Liver (tissue), 8 donors: ENCODE measurements at regions not wholly inside any gene's neighbourhood (a gene's known extent, or its start where the extent isn't known, plus 50 kb on each side); places are given as distances from the start of the nearest gene placed in this dataset.

Experiments
- DNase-seq: peaks from one replicate; pipeline ENCODE4 v3.0.0-alpha.2; 2017; ENCODE audit warnings: low spot score
- H3K27ac ChIP-seq, 2 donors: one replicate each; pipeline ENCODE4 v1.7.0; 2013; ENCODE audit warnings: inconsistent platforms in 2 of 2, low read length in 2 of 2, control low read depth in 1 of 2, low read depth in 1 of 2, mild to moderate bottlenecking in 1 of 2
- H3K27me3 ChIP-seq, 4 donors: one replicate each; pipeline versions ENCODE4 v1.6.1 to v1.7.0; 2013; ENCODE audit warnings: low read length in 3 of 4, inconsistent platforms in 1 of 4, mild to moderate bottlenecking in 1 of 4, moderate library complexity in 1 of 4; ENCODE audit not compliant: control insufficient read depth in 4 of 4, insufficient read depth in 4 of 4
- H3K36me3 ChIP-seq, 4 donors: one replicate each; pipeline versions ENCODE4 v1.6.1 to v1.7.0; 2013; ENCODE audit warnings: low read length in 3 of 4, mild to moderate bottlenecking in 3 of 4, low read depth in 1 of 4, moderate library complexity in 1 of 4; ENCODE audit not compliant: control insufficient read depth in 4 of 4, insufficient read depth in 3 of 4
- H3K4me1 ChIP-seq, 4 donors: one replicate each; pipeline versions ENCODE4 v1.6.1 to v1.7.0; 2013; ENCODE audit warnings: low read length in 3 of 4, mild to moderate bottlenecking in 3 of 4, moderate library complexity in 1 of 4; ENCODE audit not compliant: control insufficient read depth in 4 of 4, insufficient read depth in 4 of 4
- H3K4me3 ChIP-seq, 3 donors: one replicate each; pipeline versions ENCODE4 v1.6.1 to v1.7.0; 2013; ENCODE audit warnings: low read length in 3 of 3, control low read depth in 1 of 3, low read depth in 1 of 3, mild to moderate bottlenecking in 1 of 3
- H3K9ac ChIP-seq, 2 donors: one replicate each; pipeline ENCODE4 v1.7.0; 2013; ENCODE audit warnings: low read length in 2 of 2, mild to moderate bottlenecking in 2 of 2, moderate library complexity in 2 of 2, control low read depth in 1 of 2, low read depth in 1 of 2
- H3K9me3 ChIP-seq, 4 donors: one replicate each; pipeline versions ENCODE4 v1.6.1 to v1.7.0; 2013; ENCODE audit warnings: low read length in 3 of 4; ENCODE audit not compliant: control insufficient read depth in 4 of 4
- EGR1 ChIP-seq, 2 donors: IDR thresholded peaks; 2 replicates each; pipeline ENCODE4 v1.6.1; 2016 to 2018; ENCODE audit warnings: antibody characterized with exemption in 2 of 2, low read depth in 2 of 2
- FOXA1 ChIP-seq: IDR thresholded peaks from 2 replicates; pipeline ENCODE4 v1.6.1; 2016; ENCODE audit warnings: antibody characterized with exemption
- FOXA2 ChIP-seq: IDR thresholded peaks from 2 replicates; pipeline ENCODE4 v1.6.1; 2016; ENCODE audit warnings: antibody characterized with exemption
- GABPA ChIP-seq, 2 donors: IDR thresholded peaks in 1 of 2; conservative IDR thresholded peaks in 1 of 2; 2 replicates each; pipeline ENCODE4 v1.6.1; 2016; ENCODE audit warnings: antibody characterized with exemption in 2 of 2, mild to moderate bottlenecking in 1 of 2, moderate library complexity in 1 of 2
- HNF4A ChIP-seq, 2 donors: conservative IDR thresholded peaks; 2 replicates each; pipeline ENCODE4 v1.6.1; 2016; ENCODE audit warnings: antibody characterized with exemption in 2 of 2, mild to moderate bottlenecking in 2 of 2
- HNF4G ChIP-seq: IDR thresholded peaks from 2 replicates; pipeline ENCODE4 v1.6.1; 2016; ENCODE audit warnings: antibody characterized with exemption
- JUND ChIP-seq, 2 donors: IDR thresholded peaks; 2 replicates each; pipeline ENCODE4 v1.6.1; 2016; ENCODE audit warnings: antibody characterized with exemption in 2 of 2
- NR2F2 ChIP-seq: IDR thresholded peaks from 2 replicates; pipeline ENCODE4 v1.6.1; 2016; ENCODE audit warnings: antibody characterized with exemption
- RAD21 ChIP-seq, 2 donors: IDR thresholded peaks; 2 replicates each; pipeline ENCODE4 v1.6.1; 2016; ENCODE audit warnings: antibody characterized with exemption in 2 of 2, mild to moderate bottlenecking in 2 of 2
- RXRA ChIP-seq, 2 donors: IDR thresholded peaks; 2 replicates each; pipeline ENCODE4 v1.6.1; 2017 to 2018; ENCODE audit warnings: antibody characterized with exemption in 2 of 2, mild to moderate bottlenecking in 1 of 2
- SP1 ChIP-seq: IDR thresholded peaks from 2 replicates; pipeline ENCODE4 v1.6.1; 2018; ENCODE audit warnings: antibody characterized with exemption, mild to moderate bottlenecking
- TAF1 ChIP-seq: conservative IDR thresholded peaks from 2 replicates; pipeline ENCODE4 v1.6.1; 2016; ENCODE audit warnings: antibody characterized with exemption, mild to moderate bottlenecking
- YY1 ChIP-seq: IDR thresholded peaks from 2 replicates; pipeline ENCODE4 v1.6.1; 2016; ENCODE audit warnings: antibody characterized with exemption, mild to moderate bottlenecking
- WGBS: extraction: QIAGEN DNeasy Blood & Tissue Kit; methylation state at CpG from one replicate; pipeline ENCODE4 v1.1.7; 2013; 5-methylcytosine and 5-hydroxymethylcytosine counted together
- TF ChIP-seq, protein P1 (sequence below): fragments of 150-350 bp; IDR thresholded peaks from 2 replicates; pipeline ENCODE4 v1.5.1; 2017; ENCODE audit warnings: improper control_type of control experiment, low read depth, low read length; ENCODE audit not compliant: missing input control
- TF ChIP-seq, protein P2 (sequence below): IDR thresholded peaks from 2 replicates; pipeline ENCODE4 v1.6.1; 2016; ENCODE audit warnings: antibody characterized with exemption
- TF ChIP-seq, protein P3 (sequence below): IDR thresholded peaks from 2 replicates; pipeline ENCODE4 v1.6.1; 2016; ENCODE audit warnings: antibody characterized with exemption
- TF ChIP-seq, protein P4 (sequence below): IDR thresholded peaks from 2 replicates; pipeline ENCODE4 v1.6.1; 2016; ENCODE audit warnings: antibody characterized with exemption, mild to moderate bottlenecking
- TF ChIP-seq, protein P5 (sequence below): IDR thresholded peaks from 2 replicates; pipeline ENCODE4 v1.6.1; 2016; ENCODE audit warnings: antibody characterized with exemption
- donor health status: healthy.
- donor health status: healthy.
- donor health status: healthy.
- donor health status: healthy.
- donor health status: healthy.

DNA sequence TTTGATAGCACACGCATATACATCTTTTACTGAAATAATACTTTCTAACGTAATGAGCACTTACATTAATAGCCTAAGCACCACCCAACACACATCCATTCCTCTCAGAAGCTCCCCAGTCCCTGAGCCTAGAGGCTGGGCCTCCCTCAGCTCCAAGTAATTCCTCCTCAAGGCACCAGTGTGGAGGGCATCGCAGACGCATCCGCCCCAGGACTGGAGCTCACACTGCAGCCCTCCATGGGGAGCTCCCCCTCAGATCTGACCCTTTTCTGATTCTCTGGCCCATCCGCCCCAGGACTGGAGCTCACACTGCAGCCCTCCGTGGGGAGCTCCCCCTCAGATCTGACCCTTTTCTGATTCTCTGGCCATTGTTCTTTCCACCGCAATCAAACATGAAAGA, 60.4 kb upstream of the SNTG2 start:
- peaks cover 0 to 6% (median 2%) of the 10 kb centered on the region in 4 donors for H3K27me3 ChIP-seq
- TF ChIP-seq, protein P1, sequence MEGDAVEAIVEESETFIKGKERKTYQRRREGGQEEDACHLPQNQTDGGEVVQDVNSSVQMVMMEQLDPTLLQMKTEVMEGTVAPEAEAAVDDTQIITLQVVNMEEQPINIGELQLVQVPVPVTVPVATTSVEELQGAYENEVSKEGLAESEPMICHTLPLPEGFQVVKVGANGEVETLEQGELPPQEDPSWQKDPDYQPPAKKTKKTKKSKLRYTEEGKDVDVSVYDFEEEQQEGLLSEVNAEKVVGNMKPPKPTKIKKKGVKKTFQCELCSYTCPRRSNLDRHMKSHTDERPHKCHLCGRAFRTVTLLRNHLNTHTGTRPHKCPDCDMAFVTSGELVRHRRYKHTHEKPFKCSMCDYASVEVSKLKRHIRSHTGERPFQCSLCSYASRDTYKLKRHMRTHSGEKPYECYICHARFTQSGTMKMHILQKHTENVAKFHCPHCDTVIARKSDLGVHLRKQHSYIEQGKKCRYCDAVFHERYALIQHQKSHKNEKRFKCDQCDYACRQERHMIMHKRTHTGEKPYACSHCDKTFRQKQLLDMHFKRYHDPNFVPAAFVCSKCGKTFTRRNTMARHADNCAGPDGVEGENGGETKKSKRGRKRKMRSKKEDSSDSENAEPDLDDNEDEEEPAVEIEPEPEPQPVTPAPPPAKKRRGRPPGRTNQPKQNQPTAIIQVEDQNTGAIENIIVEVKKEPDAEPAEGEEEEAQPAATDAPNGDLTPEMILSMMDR, result no peak
- TF ChIP-seq, protein P2, sequence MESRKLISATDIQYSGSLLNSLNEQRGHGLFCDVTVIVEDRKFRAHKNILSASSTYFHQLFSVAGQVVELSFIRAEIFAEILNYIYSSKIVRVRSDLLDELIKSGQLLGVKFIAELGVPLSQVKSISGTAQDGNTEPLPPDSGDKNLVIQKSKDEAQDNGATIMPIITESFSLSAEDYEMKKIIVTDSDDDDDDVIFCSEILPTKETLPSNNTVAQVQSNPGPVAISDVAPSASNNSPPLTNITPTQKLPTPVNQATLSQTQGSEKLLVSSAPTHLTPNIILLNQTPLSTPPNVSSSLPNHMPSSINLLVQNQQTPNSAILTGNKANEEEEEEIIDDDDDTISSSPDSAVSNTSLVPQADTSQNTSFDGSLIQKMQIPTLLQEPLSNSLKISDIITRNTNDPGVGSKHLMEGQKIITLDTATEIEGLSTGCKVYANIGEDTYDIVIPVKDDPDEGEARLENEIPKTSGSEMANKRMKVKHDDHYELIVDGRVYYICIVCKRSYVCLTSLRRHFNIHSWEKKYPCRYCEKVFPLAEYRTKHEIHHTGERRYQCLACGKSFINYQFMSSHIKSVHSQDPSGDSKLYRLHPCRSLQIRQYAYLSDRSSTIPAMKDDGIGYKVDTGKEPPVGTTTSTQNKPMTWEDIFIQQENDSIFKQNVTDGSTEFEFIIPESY, result no peak
- TF ChIP-seq, protein P3, sequence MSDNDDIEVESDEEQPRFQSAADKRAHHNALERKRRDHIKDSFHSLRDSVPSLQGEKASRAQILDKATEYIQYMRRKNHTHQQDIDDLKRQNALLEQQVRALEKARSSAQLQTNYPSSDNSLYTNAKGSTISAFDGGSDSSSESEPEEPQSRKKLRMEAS, result no peak
- TF ChIP-seq RAD21 (IDR thresholded peaks at IDR 0.05) (no peak), TAF1 (no peak), JUND (IDR thresholded peaks at IDR 0.05) (no peak), EGR1 (IDR thresholded peaks at IDR 0.05; ENCODE audit: low read depth in 2 of 2) (no peak), SP1 (no peak), YY1 (no peak), FOXA2 (no peak), NR2F2 (no peak), GABPA (IDR thresholded peaks at IDR 0.05 in 1 of 2, conservative IDR thresholded peaks at IDR 0.05 in 1 of 2) (no peak), HNF4G (no peak), FOXA1 (no peak), HNF4A (conservative IDR thresholded peaks at IDR 0.05) (no peak), RXRA (IDR thresholded peaks at IDR 0.05) (no peak)
- TF ChIP-seq, protein P4, sequence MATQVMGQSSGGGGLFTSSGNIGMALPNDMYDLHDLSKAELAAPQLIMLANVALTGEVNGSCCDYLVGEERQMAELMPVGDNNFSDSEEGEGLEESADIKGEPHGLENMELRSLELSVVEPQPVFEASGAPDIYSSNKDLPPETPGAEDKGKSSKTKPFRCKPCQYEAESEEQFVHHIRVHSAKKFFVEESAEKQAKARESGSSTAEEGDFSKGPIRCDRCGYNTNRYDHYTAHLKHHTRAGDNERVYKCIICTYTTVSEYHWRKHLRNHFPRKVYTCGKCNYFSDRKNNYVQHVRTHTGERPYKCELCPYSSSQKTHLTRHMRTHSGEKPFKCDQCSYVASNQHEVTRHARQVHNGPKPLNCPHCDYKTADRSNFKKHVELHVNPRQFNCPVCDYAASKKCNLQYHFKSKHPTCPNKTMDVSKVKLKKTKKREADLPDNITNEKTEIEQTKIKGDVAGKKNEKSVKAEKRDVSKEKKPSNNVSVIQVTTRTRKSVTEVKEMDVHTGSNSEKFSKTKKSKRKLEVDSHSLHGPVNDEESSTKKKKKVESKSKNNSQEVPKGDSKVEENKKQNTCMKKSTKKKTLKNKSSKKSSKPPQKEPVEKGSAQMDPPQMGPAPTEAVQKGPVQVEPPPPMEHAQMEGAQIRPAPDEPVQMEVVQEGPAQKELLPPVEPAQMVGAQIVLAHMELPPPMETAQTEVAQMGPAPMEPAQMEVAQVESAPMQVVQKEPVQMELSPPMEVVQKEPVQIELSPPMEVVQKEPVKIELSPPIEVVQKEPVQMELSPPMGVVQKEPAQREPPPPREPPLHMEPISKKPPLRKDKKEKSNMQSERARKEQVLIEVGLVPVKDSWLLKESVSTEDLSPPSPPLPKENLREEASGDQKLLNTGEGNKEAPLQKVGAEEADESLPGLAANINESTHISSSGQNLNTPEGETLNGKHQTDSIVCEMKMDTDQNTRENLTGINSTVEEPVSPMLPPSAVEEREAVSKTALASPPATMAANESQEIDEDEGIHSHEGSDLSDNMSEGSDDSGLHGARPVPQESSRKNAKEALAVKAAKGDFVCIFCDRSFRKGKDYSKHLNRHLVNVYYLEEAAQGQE, result no peak
- TF ChIP-seq, protein P5, sequence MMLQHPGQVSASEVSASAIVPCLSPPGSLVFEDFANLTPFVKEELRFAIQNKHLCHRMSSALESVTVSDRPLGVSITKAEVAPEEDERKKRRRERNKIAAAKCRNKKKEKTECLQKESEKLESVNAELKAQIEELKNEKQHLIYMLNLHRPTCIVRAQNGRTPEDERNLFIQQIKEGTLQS, result no peak
- WGBS, result 75% methylated on average over 8 of the region's 8 CpGs
- no peaks in the 10 kb centered on the region for H3K4me1 ChIP-seq
- DNase-seq, result no peak
- H3K36me3 ChIP-seq, result no peaks in the 10 kb centered on the region
- H3K4me3 ChIP-seq, result no peak overlapping the region
- H3K27ac ChIP-seq, result no peak overlapping the region
- H3K9ac ChIP-seq, result no peak overlapping the region
- no peaks in the 10 kb centered on the region for H3K9me3 ChIP-seq
